ENCODE measurements at regions not wholly inside any gene's neighbourhood (a gene's known extent, or its start where the extent isn't known, plus 50 kb on each side); places are given as distances from the start of the nearest gene placed in this dataset.
"Not testable (repeated sequence)": the region's sequence is repeated elsewhere in the genome, so short reads cannot be mapped to it uniquely, and the experiment has no call there.

DNA sequence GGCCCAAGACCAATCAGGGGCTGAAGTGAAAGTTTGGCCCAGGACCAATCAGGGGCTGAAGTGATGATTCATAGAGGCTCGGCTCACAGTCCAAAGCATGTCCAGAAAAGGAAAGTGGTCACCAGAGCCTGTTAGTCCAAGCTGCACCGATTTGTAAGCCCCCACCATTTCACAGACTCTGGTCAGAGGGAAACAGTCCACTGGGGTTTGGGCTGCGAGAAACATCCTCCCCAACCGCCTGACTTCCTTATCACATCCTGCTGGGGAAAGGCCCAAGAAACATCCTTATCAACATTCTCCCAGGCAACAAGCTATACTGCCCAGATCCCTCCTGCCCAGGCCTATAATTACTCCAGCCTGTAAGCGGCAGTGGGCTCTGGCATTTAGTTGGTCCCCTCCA is 388.1 kb downstream of the CNTNAP3B start:
- not testable (repeated sequence) for TF ChIP-seq CTCF (IDR thresholded peaks at IDR 0.05; ENCODE audit: insufficient read depth, low read length); REST (IDR thresholded peaks at IDR 0.05; ENCODE audit: insufficient replicate concordance, low read depth); POLR2AphosphoS5 (IDR thresholded peaks at IDR 0.05; ENCODE audit: low read depth); SPI1 (IDR thresholded peaks at IDR 0.05; ENCODE audit: borderline replicate concordance, low read depth)
